GM12875 (cell line): ENCODE measurements at regions not wholly inside any gene's neighbourhood (a gene's known extent, or its start where the extent isn't known, plus 50 kb on each side); places are given as distances from the start of the nearest gene placed in this dataset.

Experiments
- H3K4me3 ChIP-seq: one replicate; pipeline ENCODE4 v1.5.1; 2011; ENCODE audit warnings: low read depth, low read length, control low read depth
- CTCF ChIP-seq: IDR thresholded peaks from 2 replicates; pipeline ENCODE4 v1.5.1; 2011; ENCODE audit warnings: low read depth, mild to moderate bottlenecking, control low read depth, inconsistent platforms, low read length, moderate library complexity, borderline replicate concordance; ENCODE audit not compliant: insufficient read depth

DNA sequence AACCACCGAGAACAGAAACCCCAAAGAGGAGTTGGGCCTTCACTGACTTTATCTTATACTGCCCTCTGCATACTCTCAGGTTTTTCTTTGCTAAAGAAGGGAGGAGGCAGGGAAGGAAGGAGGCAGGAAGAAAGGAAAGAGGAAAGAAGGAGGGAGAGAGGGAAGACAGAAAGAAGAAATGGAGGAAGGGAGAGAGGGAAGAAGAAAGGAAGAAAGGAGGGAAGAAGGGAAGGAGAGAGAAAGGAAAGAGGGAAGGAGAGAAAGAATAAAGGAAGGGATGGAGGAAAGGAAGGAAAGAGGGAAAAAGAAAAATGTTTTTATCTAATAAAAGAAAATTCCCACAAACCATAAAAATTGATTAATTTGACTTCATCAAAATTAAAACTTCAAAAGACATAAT lies 294.6 kb downstream of the PTTG2 start:
- TF ChIP-seq CTCF = no peak
- no peak overlapping the region for H3K4me3 ChIP-seq

GRCh38 chr4:38255572-38255971 lies 295.4 kb downstream of the PTTG2 start:
- no peak overlapping the region for H3K4me3 ChIP-seq
- no peak for TF ChIP-seq CTCF

GRCh38 chr4:38266616-38267015 lies 306.4 kb downstream of the PTTG2 start:
- TF ChIP-seq CTCF = no peak
- H3K4me3 ChIP-seq = no peak overlapping the region

GRCh38 chr4:38268108-38268820 lies 308.1 kb downstream of the PTTG2 start:
- no peak for TF ChIP-seq CTCF
- H3K4me3 ChIP-seq = no peak overlapping the region

- H3K4me3 ChIP-seq = no peak overlapping the region
- no peak for TF ChIP-seq CTCF
Observed at GRCh38 chr4:38268837-38269236, 308.6 kb downstream of the PTTG2 start.

- no peak overlapping the region for H3K4me3 ChIP-seq
- no peak for TF ChIP-seq CTCF
Observed at GRCh38 chr4:38273407-38273806, 313.2 kb downstream of the PTTG2 start.

GRCh38 chr4:38275331-38276100 lies 315.3 kb downstream of the PTTG2 start:
- no peak for TF ChIP-seq CTCF
- H3K4me3 ChIP-seq = no peak overlapping the region
